GM18511 (cell line): ENCODE measurements at regions not wholly inside any gene's neighbourhood (a gene's known extent, or its start where the extent isn't known, plus 50 kb on each side); places are given as distances from the start of the nearest gene placed in this dataset.

Experiments used
- ATAC-seq: cut with Tn5 transposase; IDR thresholded peaks from one replicate; pipeline ENCODE4 v1.9.1; 2021; ENCODE audit warnings: mild to moderate bottlenecking, moderate library complexity; ENCODE audit not compliant: unreplicated experiment

DNA sequence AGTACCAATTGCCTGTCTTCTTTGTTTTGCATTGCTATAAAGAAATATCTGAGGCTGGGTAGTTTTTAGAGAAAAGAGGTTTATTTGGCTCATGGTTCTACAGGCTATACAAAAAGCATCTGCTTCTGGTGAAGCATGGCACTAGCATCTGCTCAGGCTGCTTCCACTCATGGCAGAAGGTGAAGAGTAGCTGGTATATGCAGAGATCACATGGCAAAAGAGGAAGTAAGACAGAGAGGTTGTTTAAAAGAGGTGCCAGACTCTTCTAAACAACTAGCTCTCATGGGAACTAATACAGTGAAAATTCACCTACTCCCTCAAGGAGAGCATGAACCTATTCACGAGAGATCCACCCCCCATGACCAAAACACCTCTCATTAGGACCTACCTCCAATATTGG lies 56.7 kb upstream of the GUCA2B start:
- ATAC-seq: no peak

- no peak for ATAC-seq
Measured at GRCh38 chr1:42089246-42089645, 64.0 kb upstream of the GUCA2B start.

DNA sequence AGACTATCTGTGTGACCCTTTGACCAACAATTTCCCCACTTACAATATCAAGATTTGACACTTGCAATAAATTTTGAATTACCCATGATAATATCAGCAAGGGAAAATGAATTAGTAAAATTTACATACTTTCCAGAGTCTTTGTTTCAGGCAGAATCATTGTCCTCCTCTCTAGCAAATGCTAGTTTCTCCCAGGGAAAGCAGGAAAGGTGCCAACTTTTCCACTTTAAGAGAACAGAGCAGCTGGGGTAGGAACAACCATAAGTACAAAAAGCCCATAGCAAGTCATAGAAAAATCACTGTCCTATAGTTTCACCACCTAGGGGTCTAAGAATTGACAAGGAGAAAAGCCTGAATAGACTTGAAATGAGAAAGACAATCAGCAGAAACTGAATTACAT lies 67.1 kb upstream of the GUCA2B start:
- no peak for ATAC-seq

- no peak for ATAC-seq
Measured at GRCh38 chr1:42085596-42085995, 67.6 kb upstream of the GUCA2B start.

DNA sequence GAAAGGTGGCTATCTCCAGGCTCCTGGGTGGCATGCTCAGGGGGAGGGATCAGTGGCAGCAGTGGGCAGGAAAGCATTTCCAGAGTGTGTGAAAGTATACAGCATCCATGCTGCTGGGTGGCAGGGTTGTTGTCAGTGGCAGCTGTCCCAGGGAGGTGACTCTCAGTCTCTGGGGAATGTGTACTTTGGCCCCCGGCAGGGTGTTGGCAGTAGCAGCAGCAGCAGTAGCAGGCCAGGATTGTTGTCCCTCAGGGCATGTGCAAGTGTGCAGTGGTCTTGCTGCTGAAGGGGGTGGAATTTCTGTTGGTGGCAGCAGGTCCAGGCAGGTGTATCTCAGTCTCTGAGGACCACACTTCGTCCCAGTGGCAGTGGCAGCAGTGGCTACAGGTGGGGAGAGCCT lies 71.7 kb upstream of the GUCA2B start:
- no peak for ATAC-seq

GRCh38 chr1:42075179-42075578 lies 78.0 kb upstream of the GUCA2B start:
- ATAC-seq: no peak

DNA sequence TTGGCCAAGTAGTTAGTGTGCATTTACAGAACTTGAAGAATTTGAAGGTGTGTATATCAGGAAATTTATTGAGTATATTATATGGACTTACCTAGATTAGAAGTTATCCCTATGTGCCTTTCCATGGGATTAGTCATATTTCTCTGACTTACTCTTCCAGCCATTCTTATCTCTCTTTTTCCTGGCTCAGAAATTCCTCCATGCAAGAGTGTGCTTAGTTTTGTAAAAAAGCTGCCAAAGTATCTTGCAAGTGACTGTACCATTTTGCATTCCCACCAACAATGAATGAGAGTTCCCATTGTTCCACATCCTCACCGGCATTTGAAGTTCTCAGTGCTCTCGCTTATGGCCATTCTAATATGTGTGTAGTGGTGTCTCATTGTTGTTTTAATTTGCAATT lies 82.2 kb upstream of the GUCA2B start:
- no peak for ATAC-seq

DNA sequence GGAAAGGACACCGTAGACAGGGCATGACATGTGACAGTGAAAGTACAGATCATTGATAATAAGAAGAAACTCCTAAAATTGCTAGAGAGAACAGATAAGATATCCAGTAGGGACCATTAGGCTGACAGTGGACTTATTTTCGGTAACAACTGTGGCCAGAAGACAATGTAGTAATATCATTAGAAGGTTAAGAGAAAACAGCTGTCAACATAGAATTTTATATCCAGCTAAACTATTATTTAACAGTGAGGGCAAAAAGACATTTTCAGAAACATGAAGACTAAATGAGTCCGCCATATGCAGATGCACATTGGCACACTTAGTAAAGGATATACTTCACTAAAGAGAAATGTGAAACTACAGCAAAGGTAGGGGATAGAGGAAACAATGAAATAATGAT lies 95.4 kb upstream of the GUCA2B start:
- no peak for ATAC-seq

DNA sequence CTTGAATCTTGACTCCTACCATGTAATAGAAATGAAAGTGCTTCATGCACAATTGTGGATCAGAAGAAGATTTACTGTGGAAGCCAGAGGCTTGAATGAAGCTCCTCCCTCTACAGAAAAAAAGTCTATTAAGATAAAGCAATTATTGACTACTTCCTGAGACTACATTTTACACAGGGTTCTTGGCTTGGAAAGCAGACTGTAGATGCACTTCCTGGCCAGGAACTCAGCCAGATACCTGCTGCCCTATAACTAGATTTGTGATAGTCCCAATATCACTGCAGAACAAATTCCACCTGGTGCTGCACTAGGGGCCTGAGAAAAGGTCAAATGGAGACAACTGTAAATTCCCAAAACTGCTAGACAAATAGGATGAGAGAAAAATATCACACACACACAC lies 96.8 kb upstream of the GUCA2B start:
- ATAC-seq: no peak

- ATAC-seq: no peak
Measured at GRCh38 chr1:42055061-42055460, 98.1 kb upstream of the GUCA2B start.

- no peak for ATAC-seq
Measured at GRCh38 chr1:42052072-42052699, 101.0 kb upstream of the GUCA2B start.

DNA sequence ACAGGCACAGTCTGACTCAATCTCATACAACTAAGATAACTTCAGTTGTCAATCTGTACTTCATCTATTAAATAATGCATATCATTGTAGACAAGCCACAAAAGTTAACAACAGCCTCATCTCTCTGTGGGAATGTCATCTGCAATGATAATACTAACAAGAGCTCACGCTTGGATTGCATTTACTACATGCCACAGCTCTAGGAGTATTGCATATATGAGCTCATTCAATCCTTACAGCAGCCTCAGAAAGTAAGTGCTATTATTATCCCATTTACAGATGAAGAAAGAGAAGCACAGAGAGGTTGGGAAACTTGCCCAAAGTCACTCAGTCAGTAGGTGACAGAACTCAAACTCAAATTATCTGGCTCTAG lies 105.7 kb upstream of the GUCA2B start:
- no peak for ATAC-seq

GRCh38 chr1:42046761-42047507 lies 106.3 kb upstream of the GUCA2B start:
- no peak for ATAC-seq

DNA sequence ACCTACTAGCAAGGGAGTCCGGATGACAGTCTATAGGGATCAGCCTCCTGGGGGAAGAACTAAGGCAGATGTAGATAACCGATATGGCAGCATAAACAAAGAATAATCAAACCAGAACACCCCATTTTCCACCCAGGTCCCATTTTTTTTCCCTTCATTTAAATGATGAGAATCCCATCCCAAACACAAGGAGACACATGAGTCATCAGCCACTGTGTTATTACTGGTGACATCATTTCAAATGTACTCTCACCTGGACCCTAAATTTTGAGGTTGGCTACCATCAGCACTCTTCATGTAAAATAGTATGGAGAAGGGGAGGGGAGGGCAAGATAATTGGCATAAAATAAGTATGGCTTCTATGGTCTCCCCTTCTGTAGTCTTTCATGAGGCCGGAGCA lies 108.9 kb upstream of the GUCA2B start:
- no peak for ATAC-seq

DNA sequence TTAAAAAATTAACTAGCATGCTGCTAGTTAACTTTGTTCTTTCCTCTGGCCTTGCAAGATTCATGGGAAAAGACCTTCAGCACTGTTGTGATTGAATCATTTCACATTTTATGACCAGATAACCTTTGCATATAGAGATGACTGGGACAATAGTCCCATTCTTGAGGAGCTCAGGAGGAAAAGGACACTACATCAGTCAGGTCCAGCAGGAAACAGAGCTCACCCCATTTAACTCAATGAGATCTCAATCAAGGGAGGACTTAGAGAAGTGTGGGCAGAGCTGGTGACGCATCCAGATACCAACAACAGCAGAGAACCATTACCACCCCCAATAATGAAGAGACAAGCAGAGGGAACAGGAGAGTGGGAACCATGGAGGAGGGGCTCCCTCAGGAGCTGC lies 109.4 kb upstream of the GUCA2B start:
- no peak for ATAC-seq

GRCh38 chr1:42043182-42043581 lies 110.0 kb upstream of the GUCA2B start:
- ATAC-seq: no peak

DNA sequence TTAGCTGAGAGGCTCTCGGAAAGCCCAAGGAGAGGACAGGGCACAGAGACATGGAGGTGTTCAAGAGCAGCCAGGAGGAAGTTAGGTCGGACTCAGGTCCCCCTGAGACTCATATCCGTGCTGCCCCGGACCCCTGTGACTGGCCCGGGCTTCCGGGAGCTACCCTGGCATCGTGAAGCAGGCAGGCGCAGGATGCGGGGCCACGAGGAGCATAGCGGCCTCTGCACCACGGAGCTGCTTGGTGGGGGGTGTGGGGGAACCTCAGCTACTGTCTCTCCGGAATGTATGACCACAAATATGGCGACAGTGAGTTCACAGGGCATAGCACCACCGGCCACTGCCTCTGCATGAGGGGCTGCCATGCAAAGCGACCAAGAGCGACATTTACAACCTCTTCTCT lies 112.2 kb upstream of the GUCA2B start:
- ATAC-seq: no peak

DNA sequence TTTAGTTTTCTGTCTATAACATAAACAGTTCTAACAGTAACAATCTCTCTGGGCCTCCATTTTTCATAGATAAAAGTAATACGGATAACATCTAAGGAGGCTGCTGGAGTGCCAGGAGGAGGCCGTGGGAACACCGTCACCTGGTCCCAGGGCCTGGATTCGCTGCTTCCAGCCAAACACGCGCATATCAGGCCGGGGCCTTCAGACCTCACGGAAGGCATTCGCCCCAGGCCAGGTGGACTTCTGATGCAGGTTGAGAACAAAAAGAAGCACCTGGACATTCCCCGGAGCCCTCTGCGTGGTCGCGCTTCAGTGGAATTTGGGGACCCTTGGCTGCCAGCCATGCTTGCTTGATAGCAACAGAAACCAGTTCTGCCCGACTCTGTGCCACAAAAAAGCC lies 113.1 kb upstream of the GUCA2B start:
- no peak for ATAC-seq

DNA sequence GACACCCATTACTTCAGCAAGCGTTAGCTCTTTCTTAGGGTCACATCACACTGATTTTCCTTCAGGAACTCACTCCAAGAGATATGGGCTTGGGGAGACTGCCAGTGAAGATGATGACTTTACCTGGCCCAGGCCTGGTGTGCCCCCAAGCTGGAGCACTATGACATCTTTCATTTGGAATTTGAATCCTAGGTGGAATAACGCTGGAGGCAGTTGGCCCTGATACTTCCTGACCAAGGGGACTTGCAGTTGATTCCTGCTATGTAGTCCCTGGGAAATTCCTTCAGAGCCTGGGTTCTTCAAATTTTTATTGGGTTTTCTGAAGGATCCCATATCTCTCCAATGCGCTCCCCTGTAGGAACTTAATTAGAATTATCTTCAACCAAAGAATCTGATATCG lies 114.9 kb upstream of the GUCA2B start:
- ATAC-seq: no peak

DNA sequence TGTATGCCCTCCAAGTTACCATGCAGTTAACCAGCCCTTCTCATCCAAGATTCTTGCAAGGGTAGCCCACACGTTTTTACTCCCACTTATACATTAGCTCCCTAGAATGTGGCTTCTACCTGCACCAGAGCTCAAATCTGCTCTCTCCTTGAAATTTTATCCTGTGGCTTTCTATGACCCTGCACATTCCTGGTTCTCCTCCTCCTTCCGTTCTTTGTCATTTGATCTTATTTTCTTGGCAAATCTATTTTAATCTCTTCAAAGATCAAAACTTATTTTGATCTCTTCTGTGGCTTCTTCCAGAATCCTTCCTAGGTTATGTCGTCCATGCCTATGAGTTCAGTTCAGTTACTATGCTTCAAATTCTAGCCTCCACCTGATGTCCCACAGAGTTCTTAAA lies 115.6 kb upstream of the GUCA2B start:
- ATAC-seq: no peak

- ATAC-seq: no peak
Measured at GRCh38 chr1:42037161-42037560, 116.0 kb upstream of the GUCA2B start.

GRCh38 chr1:42035830-42036604 lies 117.2 kb upstream of the GUCA2B start:
- peak; percentile 90 for ATAC-seq
